Vagina (tissue), 2 donors: ENCODE measurements at regions not wholly inside any gene's neighbourhood (a gene's known extent, or its start where the extent isn't known, plus 50 kb on each side); places are given as distances from the start of the nearest gene placed in this dataset.
"Not testable (repeated sequence)": the region's sequence is repeated elsewhere in the genome, so short reads cannot be mapped to it uniquely, and the experiment has no call there.

ENCODE experiments used
- DNase-seq, 2 donors: peaks; one replicate each; pipeline ENCODE4 v3.0.0-alpha.2; 2017; ENCODE audit errors: extremely low spot score in 2 of 2
- H3K27ac ChIP-seq: fragments of 200-600 bp; sonication (generic); one replicate; pipeline ENCODE4 v1.5.1; 2019
- H3K27me3 ChIP-seq: fragments of 200-600 bp; sonication (generic); one replicate; pipeline ENCODE4 v1.5.1; 2019
- H3K36me3 ChIP-seq, 2 donors: fragments of 200-600 bp; sonication (generic); one replicate each; pipeline ENCODE4 v1.5.1; 2017 to 2019
- H3K4me1 ChIP-seq: fragments of 200-600 bp; sonication (generic); one replicate; pipeline ENCODE4 v1.5.1; 2019
- H3K4me3 ChIP-seq, 2 donors: fragments of 200-600 bp; sonication (generic); 1 replicate in 1 of 2; 2 replicates in 1 of 2; pipeline ENCODE4 v1.5.1; 2016 to 2019
- H3K9me3 ChIP-seq: fragments of 200-600 bp; sonication (generic); one replicate; pipeline ENCODE4 v1.5.1; 2019
- CTCF ChIP-seq, 3 experiments: fragments of 450-650 bp in 2 of 3; fragments of 200-600 bp in 1 of 3; sonication (generic) in 1 of 3; IDR thresholded peaks; one replicate each; pipeline ENCODE4 v1.5.1; 2017 to 2019; ENCODE audit warnings: antibody characterized with exemption in 3 of 3, mild to moderate bottlenecking in 2 of 3, moderate library complexity in 2 of 3
- POLR2A ChIP-seq, 2 donors: fragments of 450-650 bp; IDR thresholded peaks; one replicate each; pipeline ENCODE4 v1.6.1; 2017; ENCODE audit warnings: antibody characterized with exemption in 2 of 2, mild to moderate bottlenecking in 2 of 2, moderate library complexity in 2 of 2
- POLR2AphosphoS5 ChIP-seq, 2 donors: sonication (generic); formaldehyde crosslinking; IDR thresholded peaks; one replicate each; pipeline ENCODE4 v1.9.0; 2017; ENCODE audit warnings: antibody characterized with exemption in 2 of 2, mild to moderate bottlenecking in 2 of 2, low read depth in 1 of 2; ENCODE audit not compliant: insufficient read depth in 1 of 2
- intact Hi-C: fragments of 100-400 bp; cut with DNase I; formaldehyde crosslinking; loops from one replicate; pipeline ENCODE4 v1.15.1; 2023

DNA sequence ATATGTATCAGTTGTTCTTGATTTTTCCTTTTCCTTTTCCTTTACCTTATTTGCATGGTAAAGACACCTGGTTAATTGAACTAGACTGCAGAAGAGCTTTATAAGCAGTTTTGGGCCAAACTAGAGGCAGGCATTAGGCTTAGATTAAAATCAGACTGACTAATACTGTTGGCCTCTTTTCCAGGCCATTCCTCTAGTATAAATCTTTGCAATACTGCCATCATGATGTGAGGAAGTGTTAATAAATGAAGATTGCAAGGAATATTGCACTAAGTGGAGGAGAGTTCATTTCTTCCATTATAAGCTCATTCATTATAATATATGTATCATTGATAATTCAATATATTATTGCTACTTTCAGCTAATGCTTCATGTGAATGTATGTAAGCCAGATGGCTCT, 163.8 kb downstream of the MMUT start:
- Histone ChIP-seq H3K27ac (no peak overlapping the region), H3K4me1 (no peaks in the 10 kb centered on the region), H3K36me3 (no peaks in the 10 kb centered on the region), H3K9me3 (no peaks in the 10 kb centered on the region), H3K27me3 (no peaks in the 10 kb centered on the region), H3K4me3 (no peak overlapping the region)
- intact Hi-C loops, result no loop called here
- TF ChIP-seq CTCF (IDR thresholded peaks at IDR 0.05), result no peak
- TF ChIP-seq POLR2A (IDR thresholded peaks at IDR 0.05), result no peak
- no peak for TF ChIP-seq POLR2AphosphoS5 (IDR thresholded peaks at IDR 0.05; ENCODE audit: insufficient read depth in 1 of 2, low read depth in 1 of 2)
- DNase-seq, result no peak

DNA sequence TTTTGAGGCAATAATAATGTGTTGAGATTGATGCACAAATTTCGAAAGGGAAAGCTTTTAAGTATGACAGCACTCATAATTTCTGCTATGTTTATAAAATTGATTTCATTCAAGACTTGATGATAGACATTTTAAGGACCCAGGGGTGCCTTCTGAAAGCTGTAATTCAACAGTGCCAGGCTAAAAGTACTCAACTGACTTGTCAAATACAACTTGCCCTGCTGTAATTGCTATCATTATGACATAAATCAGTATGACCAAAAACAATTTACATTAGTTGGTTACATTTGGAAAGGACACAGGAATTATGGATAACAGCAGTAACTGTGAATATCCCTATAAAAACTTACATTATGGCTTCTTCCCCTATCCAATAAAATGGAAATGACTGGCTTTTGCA, 178.9 kb downstream of the MMUT start:
- Histone ChIP-seq H3K27me3 (no peaks in the 10 kb centered on the region), H3K36me3 (no peaks in the 10 kb centered on the region), H3K9me3 (no peaks in the 10 kb centered on the region), H3K27ac (no peak overlapping the region), H3K4me1 (no peaks in the 10 kb centered on the region), H3K4me3 (no peak overlapping the region)
- TF ChIP-seq POLR2A (IDR thresholded peaks at IDR 0.05) (no peak), CTCF (IDR thresholded peaks at IDR 0.05) (no peak), POLR2AphosphoS5 (IDR thresholded peaks at IDR 0.05; ENCODE audit: insufficient read depth in 1 of 2, low read depth in 1 of 2) (no peak)
- intact Hi-C loops, result no loop called here
- DNase-seq, result no peak

- H3K4me3 ChIP-seq, H3K9me3 ChIP-seq, H3K4me1 ChIP-seq, H3K36me3 ChIP-seq, H3K27me3 ChIP-seq, intact Hi-C loops, DNase-seq, H3K27ac ChIP-seq: not testable (repeated sequence)
Observed at GRCh38 chr6:49274809-49275769, 188.0 kb downstream of the MMUT start.

- no peak for DNase-seq
- H3K4me1 ChIP-seq, result no peaks in the 10 kb centered on the region
- H3K27ac ChIP-seq, result no peak overlapping the region
- H3K36me3 ChIP-seq, result no peaks in the 10 kb centered on the region
- no peak overlapping the region for H3K4me3 ChIP-seq
- intact Hi-C loops, result no loop called here
- no peaks in the 10 kb centered on the region for H3K9me3 ChIP-seq
- TF ChIP-seq POLR2AphosphoS5 (IDR thresholded peaks at IDR 0.05; ENCODE audit: insufficient read depth in 1 of 2, low read depth in 1 of 2) (no peak), POLR2A (IDR thresholded peaks at IDR 0.05) (no peak), CTCF (IDR thresholded peaks at IDR 0.05) (no peak)
- no peaks in the 10 kb centered on the region for H3K27me3 ChIP-seq
Observed at GRCh38 chr6:49269190-49269589, 193.9 kb downstream of the MMUT start.

DNA sequence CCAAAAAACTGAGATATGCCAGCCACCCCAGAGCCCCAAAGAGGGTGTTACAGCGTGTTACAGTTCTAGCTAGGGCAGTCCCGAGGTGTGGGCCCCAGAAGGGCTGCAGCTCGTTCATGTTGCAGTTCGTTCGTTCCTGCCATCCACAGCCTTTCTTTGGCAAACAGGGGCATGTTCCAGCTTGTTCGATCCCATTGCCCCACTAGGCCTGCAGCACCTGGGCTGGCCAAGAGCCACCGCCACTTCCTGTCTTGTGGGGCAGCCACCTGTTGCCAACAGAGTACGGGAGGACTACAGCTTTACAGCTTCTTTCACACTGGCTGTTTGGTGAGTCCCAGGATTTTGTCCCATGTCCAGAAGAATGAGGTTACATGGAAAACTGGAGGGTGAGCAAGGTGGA, 198.1 kb downstream of the MMUT start:
- H3K9me3 ChIP-seq, result no peaks in the 10 kb centered on the region
- no peak overlapping the region for H3K4me3 ChIP-seq
- intact Hi-C loops, result no loop called here
- H3K4me1 ChIP-seq, result no peaks in the 10 kb centered on the region
- TF ChIP-seq CTCF (IDR thresholded peaks at IDR 0.05), result no peak
- no peak for TF ChIP-seq POLR2A (IDR thresholded peaks at IDR 0.05)
- TF ChIP-seq POLR2AphosphoS5 (IDR thresholded peaks at IDR 0.05; ENCODE audit: insufficient read depth in 1 of 2, low read depth in 1 of 2), result no peak
- no peak overlapping the region for H3K27ac ChIP-seq
- DNase-seq, result no peak
- no peaks in the 10 kb centered on the region for H3K27me3 ChIP-seq
- no peaks in the 10 kb centered on the region for H3K36me3 ChIP-seq
